ENCODE measurements at regions not wholly inside any gene's neighbourhood (a gene's known extent, or its start where the extent isn't known, plus 50 kb on each side); places are given as distances from the start of the nearest gene placed in this dataset.
"Not testable (repeated sequence)": the region's sequence is repeated elsewhere in the genome, so short reads cannot be mapped to it uniquely, and the experiment has no call there.

DNA sequence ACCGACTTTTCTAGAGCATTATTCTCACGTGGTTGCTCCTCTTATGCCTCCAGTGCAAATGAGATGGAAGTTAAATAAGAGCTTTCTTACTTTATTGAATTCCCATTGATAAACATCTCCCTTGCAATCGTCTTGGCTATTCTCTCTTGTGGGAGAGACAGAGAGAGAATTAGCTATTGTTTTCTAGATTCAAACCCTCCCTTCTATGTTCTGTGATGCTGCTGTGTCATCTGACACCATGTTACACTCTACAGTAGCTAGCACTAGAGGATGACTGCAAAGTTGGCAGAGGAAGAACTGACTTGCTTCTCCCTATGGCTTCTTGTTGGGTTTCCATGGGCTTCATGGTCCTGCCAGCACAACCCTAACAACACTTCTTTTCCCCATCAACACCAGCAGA lies 134.6 kb upstream of the RANBP3L start:
- no peak for DNase-seq

DNA sequence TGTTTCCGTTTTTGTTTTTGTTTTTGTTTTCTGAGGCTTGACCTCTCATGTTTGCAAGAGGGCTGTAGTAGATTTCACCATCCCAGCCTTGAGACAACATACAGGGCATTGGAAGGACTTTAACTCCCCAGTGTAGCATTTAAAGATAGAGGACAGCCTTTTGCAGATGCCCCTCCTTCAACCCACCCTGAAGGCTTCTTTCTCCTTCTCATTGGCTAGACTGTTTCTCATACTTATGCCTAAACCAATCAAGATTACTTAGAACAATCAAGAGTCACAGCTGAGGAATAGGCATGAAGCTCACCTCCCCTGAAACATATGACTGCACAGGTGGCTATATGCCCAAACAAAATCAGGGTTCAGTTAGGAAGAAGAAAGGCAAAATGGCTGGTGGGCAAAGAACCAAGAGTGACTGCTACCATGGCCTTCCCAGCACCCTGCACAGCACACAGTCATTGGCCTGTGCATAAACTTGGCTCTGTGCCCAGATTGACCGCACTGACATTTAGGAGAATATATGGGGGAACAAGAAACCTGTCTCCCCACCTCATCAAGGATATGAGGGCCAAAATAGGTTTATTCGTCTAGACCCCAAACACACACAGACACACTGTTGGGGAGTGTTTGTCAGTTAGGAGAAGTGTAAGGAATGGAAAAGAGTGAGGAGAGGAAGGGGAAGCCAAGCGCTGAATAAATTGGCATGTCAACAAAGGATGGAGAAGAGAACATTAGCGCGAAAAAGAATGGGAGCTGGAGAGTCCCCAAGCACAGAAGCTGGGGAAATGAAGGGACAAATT lies 137.3 kb upstream of the RANBP3L start:
- no peak for DNase-seq

DNA sequence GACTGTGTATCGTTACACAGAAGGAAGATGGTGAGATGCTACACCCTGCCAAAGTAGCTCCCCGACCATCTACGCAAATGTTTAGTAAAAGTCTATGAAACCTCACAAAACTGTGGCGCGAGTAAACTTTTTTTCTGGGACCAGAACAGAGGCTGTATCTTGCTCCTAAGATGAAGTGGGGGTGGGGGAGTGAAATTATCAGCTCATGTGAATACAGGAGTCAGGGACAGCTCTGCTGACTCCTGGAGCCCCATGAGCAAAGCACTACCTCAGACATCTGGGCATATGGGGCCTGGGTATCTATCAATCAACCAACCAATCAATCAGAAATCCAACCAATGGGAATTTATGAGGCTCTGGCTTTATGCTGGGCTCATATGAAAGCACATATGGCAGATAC lies 138.6 kb upstream of the RANBP3L start:
- no peak for DNase-seq

DNA sequence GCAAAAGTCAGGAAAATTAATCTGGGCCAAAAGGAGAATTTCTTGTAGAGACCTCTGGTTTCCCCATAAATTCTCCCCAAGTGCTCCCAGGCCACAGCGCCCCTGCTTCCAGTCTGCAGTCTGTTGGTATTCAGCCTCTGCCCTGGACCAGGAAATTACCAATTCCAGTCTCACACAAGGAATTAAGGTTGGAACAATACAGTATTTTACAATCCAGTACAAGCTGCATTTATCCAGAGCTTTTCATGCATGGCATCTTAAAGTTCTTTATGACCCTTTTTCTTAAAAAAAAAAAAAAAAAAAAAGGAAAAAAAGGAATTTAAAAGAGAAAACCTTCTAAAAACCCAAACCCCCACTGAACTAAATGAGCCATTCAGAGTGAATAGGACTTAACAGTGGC lies 139.6 kb upstream of the RANBP3L start:
- no peak for DNase-seq

DNA sequence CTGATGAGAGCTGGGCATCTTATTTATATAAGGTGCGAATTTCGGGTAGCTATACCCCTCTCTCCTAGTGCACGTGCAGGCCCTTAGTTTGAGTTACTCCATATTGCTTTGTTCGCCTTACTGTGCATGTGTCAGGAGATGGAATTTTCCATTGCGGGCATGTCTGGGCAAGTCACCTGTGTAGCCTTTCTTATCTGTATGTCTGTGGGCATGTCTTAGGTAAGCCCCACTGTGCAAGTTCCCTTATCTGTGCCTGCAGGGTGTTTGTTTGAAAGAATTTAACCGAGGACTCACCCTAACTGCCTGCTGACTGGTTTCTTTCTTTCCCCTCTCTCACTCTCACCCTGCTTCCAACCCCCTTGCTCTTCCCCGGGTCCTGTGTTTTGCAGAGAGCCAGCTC lies 140.7 kb upstream of the RANBP3L start:
- DNase-seq = no peak

DNA sequence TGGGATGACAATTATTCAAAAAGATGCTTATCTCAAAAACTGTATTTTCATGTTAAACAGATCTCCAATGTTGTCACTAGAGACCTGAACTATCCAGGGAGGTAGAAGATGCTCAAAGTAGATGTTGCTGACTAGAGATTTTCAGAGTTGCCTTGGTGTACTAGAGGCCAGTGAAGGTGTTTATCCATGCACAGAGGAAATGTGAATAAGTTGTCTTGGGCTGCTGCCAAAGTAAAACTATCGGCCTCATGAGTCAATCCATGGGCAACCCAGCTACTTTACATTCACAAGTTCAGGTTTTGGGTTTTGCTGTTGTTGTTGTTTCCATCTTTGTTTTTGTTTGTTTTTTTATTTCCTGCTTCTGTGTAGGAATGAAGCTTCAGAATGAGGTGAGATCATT lies 141.1 kb upstream of the RANBP3L start:
- no peak for DNase-seq

DNA sequence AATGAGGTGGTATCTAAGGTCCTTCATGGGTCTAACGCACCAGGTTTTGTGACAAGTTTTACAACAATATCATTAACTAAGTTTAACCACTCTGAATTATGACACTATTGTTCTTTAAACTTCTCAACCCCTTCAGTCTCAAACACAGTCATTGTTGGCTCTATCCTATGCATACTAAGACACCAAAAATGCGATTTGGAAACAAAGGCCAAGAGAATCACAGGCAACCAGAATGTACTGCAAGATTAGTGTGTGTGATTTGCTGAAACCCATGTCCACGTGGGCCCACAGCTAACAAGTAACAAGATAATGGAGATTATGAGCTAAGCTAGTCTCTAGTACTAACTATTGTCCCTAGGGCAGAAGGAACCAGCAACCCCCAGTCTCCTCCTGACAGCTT lies 142.2 kb upstream of the RANBP3L start:
- DNase-seq = no peak

DNA sequence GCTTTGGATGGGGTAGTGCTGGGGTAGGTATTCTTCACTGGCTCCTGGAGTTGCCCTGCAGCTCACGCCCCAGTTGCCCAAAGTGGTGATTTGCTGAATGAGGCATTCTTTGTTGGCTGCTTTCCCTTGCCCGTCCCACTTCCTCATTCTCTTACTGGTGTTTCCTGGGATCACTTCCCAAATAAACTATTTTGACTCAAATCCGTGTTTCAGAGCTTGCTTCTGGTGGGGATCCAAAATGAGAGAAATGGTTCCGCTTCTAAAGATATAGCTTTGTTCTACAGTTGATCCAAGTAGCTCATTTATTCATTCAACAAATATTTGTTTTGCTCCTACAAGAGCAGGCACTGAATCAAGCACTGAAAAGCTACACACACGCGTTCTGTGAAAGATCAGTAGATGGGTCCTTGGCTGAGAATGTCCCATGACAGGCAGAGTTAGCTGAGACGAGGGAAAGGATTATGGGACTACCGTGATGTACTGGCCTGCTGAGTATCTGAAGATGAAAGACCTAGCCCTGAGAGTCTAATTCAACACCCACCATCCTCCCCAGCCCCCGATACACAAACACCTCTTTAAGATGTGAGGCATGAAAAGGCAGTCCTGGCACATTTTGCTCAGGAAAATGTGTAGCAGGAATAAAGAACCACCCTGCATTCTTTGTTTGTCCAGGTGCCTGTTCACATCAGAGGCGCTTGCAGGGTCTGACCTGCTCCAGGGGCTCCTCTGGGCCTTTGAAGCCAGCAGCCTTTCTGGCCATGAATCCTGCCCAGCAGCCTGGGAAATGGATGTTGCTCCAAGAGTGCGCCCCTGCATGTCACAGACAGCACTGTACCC lies 143.1 kb upstream of the RANBP3L start:
- no peak for DNase-seq

DNA sequence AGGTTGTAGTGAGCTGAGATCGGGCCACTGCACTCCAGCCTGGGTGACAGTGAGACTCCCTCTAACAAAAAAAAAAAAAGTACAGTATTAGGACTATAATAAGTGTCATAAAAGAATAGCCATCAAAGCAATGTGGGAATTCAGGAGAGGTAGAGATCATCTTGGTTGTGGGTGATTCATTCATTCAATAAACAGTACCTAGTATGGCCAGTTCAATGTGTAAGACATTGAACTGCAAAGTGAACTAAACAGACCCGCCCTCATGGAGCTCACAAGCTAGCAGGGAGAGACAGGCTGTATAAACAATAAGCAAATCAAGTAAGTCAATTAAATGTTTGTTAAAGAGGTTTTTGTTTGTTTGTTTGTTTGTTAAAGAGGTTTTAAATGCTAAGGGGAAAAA lies 146.1 kb upstream of the RANBP3L start:
- no peak for DNase-seq

DNA sequence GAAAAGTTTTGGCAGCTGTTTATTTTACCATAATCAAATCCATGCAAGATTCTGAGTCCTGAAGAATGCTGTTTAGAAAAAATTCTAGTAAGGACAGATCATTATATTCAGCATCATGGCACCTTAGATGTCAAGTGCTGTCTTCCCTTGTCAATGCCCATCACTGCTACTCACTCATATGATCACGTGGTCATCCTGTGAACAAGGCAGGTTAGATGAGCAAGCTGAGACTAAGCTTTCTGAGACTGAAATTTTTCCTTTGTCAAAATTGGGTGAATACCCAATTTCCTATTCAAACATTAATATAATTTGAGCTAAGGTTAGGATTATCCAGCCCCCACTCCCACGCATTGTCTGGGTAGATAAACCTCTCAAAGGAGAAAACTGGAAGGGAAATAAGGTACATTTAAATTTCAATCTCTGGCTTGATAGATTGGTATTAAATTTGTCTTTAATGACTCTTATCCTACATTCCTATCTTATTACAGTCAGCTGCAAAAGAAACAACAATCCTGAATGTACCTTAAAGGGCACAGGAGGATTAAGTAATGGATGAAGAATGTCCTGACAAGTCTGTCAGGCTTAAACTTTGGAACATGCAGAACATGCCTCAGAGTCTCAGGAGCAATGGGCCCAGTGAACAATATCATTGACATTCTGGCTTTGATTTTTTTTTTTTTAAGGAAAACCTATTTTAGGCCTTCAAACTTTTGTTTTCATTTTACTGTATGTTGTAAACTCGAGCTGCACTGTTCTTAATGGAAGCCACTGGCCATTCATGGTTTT lies 148.7 kb upstream of the RANBP3L start:
- no peak for DNase-seq

DNA sequence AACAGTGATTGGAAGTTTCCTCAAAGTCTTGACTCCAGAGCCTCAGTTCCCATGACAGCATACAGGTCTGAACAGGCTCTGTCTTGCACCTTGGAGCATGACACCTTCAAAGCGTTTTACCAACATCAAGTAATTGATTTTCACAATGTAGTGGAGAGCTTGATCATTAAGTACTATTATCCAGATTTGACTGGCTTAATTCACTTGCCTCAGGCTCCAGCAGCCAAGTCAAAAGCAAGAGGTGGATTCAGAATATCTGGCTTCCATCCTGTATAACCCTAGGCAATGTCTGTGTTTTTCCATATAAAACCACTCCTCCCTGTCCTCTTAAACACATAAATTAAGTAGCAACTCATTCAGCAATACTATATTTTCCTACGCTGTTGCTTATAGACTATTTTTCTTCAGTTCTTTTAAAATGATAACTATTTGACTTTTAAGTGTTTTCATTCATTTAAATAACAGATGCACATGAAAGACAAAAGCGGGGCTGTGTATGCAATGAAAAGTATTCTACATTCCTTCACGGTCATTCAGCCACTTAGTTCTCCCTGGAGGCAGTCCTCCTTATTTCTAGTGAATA lies 150.8 kb upstream of the RANBP3L start:
- no peak for DNase-seq

DNA sequence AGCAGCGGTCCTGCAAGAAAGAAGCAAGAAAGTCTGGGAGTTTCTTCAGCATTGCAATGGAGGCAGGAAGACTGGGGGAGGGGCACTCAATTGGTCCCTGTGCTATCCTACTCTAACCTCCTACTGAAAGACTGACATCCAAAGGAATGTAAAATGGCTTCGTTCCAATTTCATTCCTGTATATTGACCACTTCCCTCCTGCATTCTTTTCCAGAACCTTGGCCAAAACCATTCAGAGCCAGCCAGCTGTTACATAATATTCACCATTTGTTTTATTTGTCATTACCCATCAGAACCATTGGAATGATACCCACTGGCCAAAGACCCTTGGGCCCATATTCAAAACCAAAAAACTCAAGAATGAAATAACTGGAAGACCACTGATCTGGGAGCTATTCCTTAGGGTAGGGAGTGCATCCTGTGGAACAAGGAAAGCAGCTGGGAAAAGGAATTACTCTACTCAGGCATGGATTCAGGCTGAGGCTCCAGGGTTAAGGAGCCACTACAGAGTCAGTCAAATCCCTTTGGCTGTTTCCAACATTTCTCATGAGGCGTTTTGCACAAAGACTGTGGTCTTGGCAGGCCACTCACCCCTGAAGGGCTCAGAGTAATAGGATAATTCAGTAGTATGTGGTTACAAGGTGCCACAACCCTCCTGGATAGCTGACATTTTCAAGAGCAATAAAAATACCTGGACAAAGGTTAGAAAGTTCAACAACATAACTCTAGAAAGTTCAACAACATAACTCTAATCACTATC lies 148.7 kb upstream of the SLC1A3 start:
- DNase-seq = no peak

DNA sequence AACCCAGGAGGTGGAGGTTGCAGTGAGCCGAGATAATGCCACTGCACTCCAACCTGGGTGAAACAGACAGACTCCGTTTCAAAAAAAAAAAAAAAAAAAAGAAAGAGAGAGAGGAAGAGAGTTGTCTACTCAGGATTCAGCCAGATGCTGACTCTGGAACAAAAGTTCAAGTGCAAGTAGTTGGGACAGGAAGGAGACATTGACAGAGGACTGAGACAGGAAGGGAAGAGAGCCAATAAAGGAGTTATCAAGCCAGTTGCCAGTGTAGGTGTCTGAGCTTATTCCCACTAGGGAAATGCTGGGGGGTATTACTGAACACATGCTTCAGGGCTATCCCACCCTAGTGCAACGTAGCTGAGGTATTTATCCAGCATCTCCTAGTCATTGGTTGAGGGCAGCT lies 147.7 kb upstream of the SLC1A3 start:
- DNase-seq = no peak

DNA sequence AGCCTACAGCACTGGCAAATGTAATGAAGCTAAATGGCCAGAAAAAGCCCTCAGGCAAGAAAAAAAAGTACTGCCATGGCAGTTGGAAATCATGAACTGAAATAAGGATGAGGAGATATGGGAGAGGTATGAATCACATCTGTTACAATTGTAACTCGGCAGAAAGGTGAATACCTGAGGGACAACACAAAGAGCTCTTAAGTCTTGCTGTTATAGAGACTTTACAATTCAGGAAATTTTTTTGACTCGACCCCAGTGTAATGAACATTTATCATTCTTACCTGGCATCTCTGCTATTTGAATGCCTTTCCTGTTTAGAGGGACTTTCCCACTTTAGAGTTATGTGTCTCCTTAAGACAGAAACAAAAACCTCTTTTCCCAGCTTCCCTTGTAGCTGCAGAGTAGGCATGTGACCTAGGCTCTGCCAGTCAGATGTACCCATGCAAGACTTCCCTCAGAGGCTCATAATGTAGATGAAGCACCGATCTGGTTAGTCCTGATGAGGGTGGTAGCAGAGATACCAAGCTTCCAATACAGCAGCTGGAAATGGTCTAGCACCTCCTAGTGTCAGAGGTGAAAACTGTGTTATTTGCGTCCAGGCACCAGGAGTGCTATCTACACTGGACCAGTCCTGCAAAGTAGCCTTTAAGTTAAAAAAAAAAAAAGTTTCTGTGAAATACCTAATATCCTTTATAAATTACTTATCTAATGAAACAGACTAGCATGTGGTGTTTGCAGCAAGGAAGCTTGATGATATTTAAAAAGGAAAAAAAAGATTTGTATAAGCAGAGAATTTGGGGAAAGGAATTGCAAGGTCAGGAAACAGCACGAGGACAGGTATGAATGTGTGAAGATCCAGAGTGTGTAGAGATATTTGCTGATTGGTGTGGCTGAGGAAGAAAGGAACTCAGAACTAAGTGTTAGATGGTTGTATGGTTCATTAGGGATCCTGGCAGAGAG lies 146.9 kb upstream of the SLC1A3 start:
- no peak for DNase-seq

DNA sequence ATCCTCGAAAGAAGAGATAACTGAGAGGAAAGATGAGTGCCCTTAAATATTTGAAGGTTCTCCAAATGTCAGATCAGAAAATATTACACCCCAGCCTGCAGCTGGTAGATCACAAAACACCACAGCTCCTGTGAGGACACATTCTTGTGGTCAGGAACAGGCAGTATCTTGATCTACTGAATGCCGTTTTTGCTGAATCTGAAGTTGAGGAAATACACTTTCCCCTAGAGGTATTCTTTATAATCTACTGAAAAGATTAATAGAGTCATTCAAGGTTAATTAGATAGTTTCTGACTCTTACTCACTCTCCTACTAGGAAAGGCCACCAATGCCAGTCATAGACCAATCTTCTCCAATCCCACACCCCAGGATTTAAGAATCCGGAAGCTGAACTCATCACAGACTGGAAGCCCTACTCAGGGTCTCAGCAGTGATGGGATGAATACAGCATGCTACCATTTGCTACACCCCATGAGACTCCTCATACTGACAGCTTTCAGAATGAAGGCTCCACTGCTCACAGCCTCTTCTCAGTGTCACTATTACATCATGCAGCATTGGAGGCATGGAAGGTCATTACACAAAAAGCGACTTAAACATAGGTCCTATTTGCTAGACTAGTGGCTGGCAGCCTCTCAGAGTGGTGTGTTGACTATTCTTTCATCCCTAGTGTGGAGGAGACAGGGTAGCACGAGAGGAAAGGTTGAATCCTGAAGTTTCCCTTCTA lies 143.9 kb upstream of the SLC1A3 start:
- no peak for DNase-seq

DNA sequence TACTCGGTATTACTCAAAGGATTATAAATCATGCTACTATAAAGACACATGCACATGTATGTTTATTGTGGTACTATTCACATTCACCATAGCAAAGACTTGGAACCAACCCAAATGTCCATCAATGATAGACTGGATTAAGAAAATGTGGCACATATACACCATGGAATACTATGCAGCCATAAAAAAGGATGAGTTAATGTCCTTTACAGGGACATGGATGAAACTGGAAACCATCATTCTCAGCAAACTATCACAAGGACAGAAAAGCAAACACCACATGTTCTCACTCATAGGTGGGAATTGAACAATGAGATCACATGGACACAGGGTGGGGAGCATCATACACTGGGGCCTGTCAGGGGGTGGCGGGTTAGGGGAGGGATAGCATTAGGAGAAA lies 130.5 kb upstream of the SLC1A3 start:
- DNase-seq = not testable (repeated sequence)

DNA sequence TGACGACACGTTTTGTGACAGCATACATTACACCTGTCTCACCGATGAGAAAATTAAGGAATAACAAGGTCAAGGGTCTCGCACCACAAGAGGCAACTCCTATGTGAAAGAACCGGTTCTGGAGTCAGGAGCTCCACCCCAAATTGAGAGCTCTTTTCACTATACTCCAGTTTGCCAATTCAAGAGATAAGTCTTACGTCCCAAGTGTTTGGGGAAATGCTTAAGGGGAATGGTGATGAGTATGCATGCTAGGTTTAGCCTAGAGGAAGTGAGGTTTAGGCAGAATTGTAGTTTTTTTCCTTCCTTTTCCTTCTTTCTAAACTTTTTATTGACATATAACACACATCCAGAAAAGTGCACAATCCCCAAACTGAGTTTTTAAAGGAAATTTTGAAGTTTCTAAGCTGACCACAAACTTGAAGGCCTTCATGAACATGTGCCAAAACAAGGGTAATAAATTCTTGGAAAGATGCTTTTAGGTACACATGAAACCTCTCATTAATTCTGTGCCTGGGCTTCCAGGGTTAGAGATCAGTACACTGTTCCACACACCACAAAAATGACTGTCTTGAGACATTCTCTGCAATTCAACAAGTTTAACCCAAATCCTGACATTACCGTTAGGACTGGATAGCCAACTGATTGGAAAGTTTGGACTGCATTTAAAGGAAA lies 127.6 kb upstream of the SLC1A3 start:
- DNase-seq = no peak

DNA sequence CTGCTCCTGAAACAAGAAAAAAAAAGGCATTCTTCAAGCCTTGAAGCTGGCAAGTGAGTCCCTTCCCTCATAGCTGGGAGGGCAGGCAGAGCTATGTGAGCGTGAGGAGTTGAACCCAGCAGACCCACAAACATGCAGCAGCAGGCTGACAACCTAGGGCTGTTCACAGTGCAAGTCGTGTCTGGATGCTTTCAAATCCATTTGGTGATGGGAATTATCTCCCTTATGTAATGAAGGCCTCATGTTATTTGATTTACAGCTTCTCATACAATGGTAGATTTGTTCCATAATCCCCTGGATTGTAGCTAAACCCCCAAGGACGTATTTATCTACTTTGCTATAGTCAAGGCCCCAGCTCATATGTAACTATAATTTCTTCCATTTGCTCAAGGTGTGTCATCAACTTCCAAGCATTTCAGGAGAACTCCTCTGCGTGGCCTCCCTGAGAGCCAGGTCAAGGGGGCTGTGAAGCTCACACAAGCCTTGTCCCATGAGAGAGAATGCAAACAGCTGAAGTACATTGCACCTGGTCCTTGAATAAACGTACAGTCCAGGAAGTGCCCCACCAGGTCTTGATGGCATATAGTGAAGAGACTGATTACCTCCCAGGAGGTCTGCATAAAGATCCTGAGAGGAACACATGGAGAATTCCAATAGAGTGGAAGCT lies 124.8 kb upstream of the SLC1A3 start:
- no peak for DNase-seq

DNA sequence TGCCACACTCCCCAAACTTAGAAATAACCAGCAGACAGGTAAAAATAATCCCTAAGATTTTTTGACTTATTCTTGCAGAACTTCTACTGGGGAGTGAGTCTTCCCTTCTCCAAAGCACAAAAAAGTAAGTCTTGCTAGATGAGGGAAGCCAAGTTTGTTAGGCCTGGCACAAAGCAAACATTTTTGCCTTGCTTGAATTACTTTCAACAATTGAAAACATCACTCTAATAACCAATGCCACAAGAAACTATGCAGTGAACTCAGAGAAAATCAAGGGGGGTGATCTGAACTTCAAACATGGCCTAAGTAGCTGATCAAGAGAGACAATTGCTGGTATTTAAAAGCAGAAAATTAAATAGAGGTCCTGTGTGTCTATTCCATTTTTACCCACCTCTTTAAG lies 123.6 kb upstream of the SLC1A3 start:
- no peak for DNase-seq

Data from activated T-cell treated with anti-CD3 and anti-CD28 coated beads, Interleukin-2, amount 50 U/mL, for 48 hours (primary cell).